Activated T-cell treated with anti-CD3 and anti-CD28 coated beads for 48 hours (primary cell): ENCODE measurements at regions not wholly inside any gene's neighbourhood (a gene's known extent, or its start where the extent isn't known, plus 50 kb on each side); places are given as distances from the start of the nearest gene placed in this dataset.
"Not testable (repeated sequence)": the region's sequence is repeated elsewhere in the genome, so short reads cannot be mapped to it uniquely, and the experiment has no call there.

ENCODE experiments used
- DNase-seq: peaks from one replicate; pipeline ENCODE4 v3.0.0-alpha.2; 2020; ENCODE audit warnings: low read depth

- no peak for DNase-seq
Observed at GRCh38 chr17:71635187-71635586, 485.6 kb upstream of the SOX9 start.

- no peak for DNase-seq
Observed at GRCh38 chr17:71636644-71637043, 484.2 kb upstream of the SOX9 start.

- DNase-seq, result no peak
Observed at GRCh38 chr17:71638668-71639067, 482.2 kb upstream of the SOX9 start.

GRCh38 chr17:71639865-71640264 is 481.0 kb upstream of the SOX9 start:
- DNase-seq, result no peak

DNA sequence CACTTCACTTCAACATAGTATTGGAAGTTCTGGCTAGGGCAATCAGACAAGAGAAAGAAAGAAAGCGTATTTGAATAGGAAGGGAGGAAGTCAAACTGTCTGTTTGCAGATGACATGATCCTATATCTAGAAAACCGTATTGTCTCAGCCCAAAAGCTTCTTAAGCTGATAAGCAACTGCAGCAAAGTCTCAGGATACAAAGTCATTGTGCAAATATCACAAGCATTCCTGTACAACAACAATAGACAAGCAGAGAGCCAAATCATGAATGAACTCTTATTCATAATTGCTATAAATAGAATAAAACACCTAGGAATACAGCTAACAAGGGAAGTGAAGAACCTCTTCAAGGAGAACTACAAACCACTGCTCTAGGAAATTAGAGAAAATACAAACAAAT is 473.9 kb upstream of the SOX9 start:
- not testable (repeated sequence) for DNase-seq

DNA sequence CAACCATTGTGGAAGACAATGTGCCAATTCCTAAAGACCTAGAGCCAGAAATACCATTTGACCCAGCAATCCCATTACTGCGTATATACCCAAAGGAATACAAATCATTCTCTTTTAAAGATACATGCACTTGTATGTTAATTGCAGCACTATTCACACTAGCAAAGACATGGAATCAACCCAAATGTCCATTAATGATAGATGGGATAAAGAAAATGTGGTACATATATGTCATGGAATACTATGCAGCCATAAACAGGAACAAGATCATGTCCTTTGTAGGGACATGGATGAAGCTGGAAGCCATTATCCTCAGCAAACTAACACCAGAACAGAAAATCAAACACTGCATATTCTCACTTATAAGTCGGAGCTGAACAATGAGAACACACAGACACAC is 472.5 kb upstream of the SOX9 start:
- not testable (repeated sequence) for DNase-seq

DNA sequence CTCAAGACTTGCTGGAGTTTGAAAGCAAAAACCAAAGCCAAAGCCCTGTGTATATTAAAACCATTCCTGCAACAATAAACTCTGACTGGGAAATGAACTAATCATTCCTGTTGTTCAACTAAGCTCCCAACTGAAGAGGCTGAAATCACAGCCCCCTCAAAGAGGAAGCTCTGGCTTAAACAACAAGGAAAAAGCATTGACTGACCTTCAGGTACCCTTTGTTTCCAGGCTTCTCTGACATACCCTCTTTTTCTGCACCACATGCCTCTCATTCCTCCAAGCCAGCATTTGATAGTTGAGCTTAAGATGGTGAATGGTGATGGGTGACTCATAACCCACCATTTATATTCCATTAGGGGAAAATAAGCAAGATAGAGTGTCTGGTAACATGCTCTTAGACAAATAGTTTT is 470.9 kb upstream of the SOX9 start:
- DNase-seq, result no peak

GRCh38 chr17:71655542-71655941 is 465.3 kb upstream of the SOX9 start:
- DNase-seq, result no peak

GRCh38 chr17:71656964-71657858 is 463.6 kb upstream of the SOX9 start:
- DNase-seq, result no peak

DNA sequence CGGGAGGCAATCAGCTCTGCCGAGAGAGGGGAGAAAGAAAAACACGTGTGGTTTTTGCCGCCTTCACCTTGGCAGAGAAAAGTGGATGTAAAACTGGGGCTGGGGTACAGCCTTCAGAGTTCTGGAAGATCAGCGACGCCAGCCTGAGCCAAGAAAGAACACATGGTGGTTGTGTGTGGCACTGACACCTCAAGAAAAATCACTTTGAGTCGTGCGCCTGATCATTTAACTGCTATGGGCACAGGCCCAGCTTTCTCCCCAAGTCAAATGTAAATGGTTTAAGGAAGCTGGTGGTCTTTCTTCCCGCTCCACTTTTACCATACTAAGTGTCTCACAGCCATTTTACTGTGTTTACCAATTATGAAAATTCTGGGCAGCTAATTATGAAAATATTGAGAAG is 461.8 kb upstream of the SOX9 start:
- DNase-seq, result no peak

DNA sequence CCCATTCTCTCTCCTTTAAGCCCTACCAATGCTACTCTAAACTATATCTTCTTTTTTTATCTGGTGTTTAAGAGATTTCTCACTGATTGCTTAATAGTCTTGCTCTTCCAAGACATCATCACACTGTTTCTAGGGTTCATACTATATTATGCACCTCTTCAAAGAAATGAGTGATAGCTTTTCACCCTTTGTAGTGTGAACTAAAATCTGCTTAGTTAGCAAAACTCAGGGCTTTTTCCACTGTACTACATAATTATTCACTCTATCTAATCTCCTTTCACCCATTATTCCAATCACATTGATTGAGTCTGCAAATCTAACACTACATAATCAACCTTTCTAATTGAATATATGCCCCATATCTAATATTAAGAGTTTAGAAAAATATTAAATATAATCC is 456.0 kb upstream of the SOX9 start:
- DNase-seq, result no peak

DNA sequence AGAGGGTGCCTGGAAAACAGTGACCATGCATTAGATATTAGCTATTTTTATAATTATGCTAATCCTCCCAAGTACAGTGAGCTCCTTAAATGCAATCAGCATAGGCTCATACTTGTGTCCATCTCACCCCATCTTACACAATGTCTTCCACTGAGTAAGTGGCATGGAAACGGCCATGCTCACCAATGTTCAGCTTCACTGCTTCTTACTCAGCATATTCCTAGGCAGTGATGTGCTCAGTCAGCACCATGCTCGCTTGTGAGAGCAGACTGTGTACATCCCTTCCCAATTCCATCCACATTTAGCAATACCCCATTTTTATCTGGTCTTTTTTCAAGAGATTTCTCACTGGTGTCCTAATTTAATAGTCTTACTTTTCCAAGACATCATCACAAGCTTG is 454.8 kb upstream of the SOX9 start:
- DNase-seq, result no peak

- DNase-seq, result no peak
Observed at GRCh38 chr17:71667661-71668060, 453.2 kb upstream of the SOX9 start.

DNA sequence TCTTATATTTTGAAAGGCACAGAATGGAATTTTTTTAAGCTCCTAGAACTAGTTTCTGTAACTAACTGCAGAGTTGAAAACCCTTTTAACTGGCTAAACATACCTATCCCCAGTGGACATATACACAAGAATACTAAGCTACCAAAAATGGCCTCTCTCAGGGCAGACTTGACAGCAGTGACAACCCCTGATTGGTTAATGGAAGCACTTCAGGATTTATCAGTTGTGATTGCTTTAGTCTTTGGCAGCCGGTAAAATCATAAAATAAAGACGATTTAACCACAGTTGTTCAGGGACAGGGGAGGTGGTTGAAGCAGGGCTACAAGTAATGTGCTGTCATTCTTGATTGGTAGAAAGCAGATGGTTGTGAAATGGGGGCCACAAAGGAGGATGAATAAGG is 452.0 kb upstream of the SOX9 start:
- DNase-seq, result no peak

DNA sequence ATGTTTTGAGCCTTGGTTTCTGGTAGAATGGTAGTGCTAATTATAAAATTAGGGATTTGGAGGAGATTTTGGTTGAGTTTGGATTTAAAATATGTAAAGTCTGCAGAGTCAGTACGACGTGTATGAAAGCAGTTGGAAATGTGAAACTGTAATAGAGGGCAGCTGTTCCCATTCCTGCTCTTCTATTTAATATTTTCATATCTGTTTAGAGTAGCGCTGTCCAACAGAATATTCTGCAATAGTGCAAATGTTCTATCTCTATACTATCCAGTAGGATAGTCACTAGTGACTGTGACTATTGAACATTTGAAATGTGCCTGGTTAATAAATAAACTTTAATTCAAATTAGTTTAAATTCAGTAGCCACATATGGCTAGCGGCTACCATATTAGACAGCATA is 443.4 kb upstream of the SOX9 start:
- DNase-seq, result no peak

GRCh38 chr17:71679832-71680231 is 441.0 kb upstream of the SOX9 start:
- DNase-seq, result no peak

DNA sequence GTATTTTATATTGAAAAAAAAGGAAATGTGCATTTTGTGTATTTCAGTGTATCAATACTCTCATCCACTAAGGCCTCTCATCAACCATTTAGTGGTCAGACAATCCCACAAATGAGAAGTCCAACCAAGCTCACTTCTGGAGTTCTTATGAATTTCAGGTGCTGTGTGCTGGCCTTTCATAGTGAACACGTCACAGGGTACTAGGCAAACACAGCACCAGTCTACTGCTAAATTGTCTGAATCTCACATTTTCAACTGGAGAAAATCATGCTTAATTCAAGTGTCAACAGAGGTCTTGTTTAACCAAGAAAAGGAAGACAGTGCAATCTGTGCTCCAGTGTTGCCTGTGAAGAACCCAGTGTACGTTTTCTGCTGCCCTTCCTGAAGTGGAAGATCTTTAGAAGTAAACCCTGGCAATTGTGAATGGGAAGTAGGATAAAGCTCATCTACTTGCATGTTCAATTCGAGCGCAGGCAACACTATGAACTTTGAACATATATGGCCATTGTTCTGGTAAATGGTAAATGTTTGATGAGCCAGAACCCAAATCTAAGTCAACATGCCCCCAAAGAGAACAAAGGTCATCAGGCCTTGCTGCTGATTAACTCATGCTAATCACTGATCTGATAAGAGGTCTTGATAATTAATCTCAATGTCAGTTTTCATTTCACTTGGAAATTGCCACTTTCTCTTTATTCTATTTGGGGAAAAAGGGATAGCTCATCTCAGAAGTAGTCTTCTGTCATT is 439.2 kb upstream of the SOX9 start:
- DNase-seq, result no peak

DNA sequence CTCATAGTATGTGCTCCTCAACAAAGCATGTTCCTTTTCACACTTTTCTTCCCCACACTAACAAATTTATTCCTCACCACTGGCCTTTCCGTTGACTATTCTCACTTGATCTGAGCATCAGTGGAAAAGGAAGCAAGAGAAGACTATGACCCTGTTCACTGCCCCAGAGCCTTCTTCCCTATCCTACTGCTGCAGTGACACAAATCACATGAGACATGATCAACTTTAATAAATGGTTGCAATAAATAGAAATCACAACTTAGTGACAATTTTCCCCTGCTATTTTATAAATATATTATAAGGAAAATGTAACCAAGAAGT is 438.7 kb upstream of the SOX9 start:
- no peak for DNase-seq

DNA sequence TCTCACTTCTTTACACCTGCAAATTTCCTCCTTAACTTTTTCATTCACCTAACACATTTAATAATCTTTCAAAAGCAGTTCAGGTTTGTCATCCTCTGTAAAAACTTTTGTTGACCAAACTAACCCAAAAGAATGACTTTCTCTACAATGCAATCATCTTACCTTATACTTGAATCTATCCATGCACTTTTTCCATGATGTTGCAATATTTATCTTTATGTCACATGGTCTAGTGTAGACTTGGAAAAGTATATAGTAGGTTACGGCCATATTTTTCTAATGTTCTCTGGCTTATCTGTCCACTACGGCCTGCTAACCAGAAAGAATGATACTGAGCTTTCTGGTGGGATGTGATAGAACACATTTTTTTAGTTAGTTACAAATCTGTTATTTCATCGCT is 431.0 kb upstream of the SOX9 start:
- no peak for DNase-seq

DNA sequence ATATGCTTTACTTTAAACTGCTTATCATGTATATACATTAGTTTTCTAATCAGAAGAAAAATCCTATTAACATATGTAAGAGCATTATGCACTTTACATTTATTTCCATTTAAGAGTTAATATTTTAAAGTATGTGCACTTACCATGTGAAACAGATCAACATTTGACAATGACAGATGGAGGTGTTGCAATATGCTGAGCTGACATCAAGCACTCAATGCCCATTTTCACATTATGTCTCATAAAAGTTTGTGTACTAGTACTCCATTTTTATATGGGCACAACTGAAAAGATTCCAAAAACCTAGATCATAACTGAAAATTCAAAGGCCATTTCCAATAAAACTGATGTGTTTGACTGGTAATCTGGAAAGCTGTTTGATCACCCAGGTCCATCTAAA is 420.9 kb upstream of the SOX9 start:
- DNase-seq, result no peak

GRCh38 chr17:71703701-71704100 is 417.1 kb upstream of the SOX9 start:
- DNase-seq, result no peak

DNA sequence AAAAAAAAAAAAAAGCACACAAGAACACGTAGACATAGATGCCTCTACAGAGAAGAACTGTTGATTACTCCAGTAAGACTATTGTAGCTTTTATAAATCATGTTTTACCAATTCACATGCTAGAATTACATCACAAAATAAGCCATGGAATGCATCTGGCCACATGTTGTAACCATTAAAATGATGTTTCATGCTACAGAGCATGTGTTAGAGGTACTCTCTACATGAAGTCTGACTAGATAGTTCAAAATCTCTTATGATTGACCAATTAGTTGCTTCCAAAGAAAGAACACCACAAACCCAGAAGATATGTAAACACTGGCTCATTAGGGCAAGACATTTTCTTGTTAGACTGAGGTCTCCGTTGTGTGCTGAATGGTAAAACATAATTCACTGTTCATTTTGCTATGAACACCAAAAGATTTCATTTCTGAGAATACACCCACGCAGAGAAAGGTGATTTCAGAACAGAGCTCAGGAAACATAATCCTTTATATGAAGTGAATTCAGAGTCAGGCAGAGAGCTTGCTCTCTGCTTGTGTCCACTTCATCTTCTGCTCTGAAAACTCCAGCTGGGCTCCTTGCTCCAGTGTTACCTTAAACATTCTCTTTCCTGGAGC is 411.4 kb upstream of the SOX9 start:
- no peak for DNase-seq

- DNase-seq, result no peak
Observed at GRCh38 chr17:71709946-71710345, 410.9 kb upstream of the SOX9 start.
